Psoas muscle (tissue), 7 donors: ENCODE measurements at regions not wholly inside any gene's neighbourhood (a gene's known extent, or its start where the extent isn't known, plus 50 kb on each side); places are given as distances from the start of the nearest gene placed in this dataset.

Experiments
- ATAC-seq, 4 donors: fragments of 200-7000 bp; cut with Tn5 transposase; one replicate each; pipeline ENCODE4 v1.9.1; 2020; ENCODE audit warnings: moderate library complexity in 3 of 4, mild to moderate bottlenecking in 2 of 4
- DNase-seq, 2 donors: peaks; one replicate each; pipeline ENCODE4 v3.0.0-alpha.2; 2020
- H3K27ac ChIP-seq: fragments of 200-600 bp; one replicate; pipeline ENCODE4 v1.8.0; 2022
- H3K27me3 ChIP-seq, 3 donors: fragments of 200-600 bp in 1 of 3; one replicate each; pipeline versions ENCODE4 v1.6.1 to v1.8.0; 2013 to 2022; ENCODE audit warnings: low read length in 2 of 3, mild to moderate bottlenecking in 2 of 3, moderate library complexity in 1 of 3; ENCODE audit not compliant: insufficient read depth in 3 of 3
- H3K36me3 ChIP-seq, 2 donors: fragments of 200-600 bp in 1 of 2; one replicate each; pipeline versions ENCODE4 v1.6.1 to v1.8.0; 2013 to 2022; ENCODE audit warnings: low read depth in 1 of 2, mild to moderate bottlenecking in 1 of 2, moderate library complexity in 1 of 2; ENCODE audit not compliant: insufficient read depth in 1 of 2
- H3K4me1 ChIP-seq: fragments of 200-600 bp; one replicate; pipeline ENCODE4 v1.8.0; 2022
- H3K4me3 ChIP-seq: fragments of 200-600 bp; one replicate; pipeline ENCODE4 v1.8.0; 2022; ENCODE audit warnings: mild to moderate bottlenecking
- H3K9me3 ChIP-seq: fragments of 200-600 bp; one replicate; pipeline ENCODE4 v1.8.0; 2022
- CTCF ChIP-seq: fragments of 200-600 bp; IDR thresholded peaks from one replicate; pipeline ENCODE4 v1.8.0; 2022; ENCODE audit warnings: antibody characterized with exemption
- WGBS, 3 donors: extraction: QIAGEN DNeasy Blood & Tissue Kit; methylation state at CpG; one replicate each; pipeline versions ENCODE4 v1.1.6 to v1.1.7; 2013; 5-methylcytosine and 5-hydroxymethylcytosine counted together
- intact Hi-C, 2 donors: fragments of 100-400 bp; cut with DNase I; formaldehyde crosslinking; loops; one replicate each; pipeline versions ENCODE4 v1.11.0 to v1.14.2; 2022
- donor health status: healthy with polysubstance abuse.
- donor health status: DM: no; HTN: no; CAD: no; lungs with moderate emphysema.
- donor health status: Bipolar disorder and iron deficiency.
- donor health status: healthy.
- donor health status: DM: yes; HTN: yes; CAD: no.
- donor health status: DM: no; HTN: no; CAD: no.
- donor health status: DM: yes; HTN: yes; CAD: no.

GRCh38 chr1:106225403-106225802 lies 831.1 kb upstream of the PRMT6 start:
- Histone ChIP-seq H3K27ac (no peak overlapping the region), H3K27me3 (no peaks in the 10 kb centered on the region), H3K4me1 (no peaks in the 10 kb centered on the region), H3K9me3 (no peaks in the 10 kb centered on the region), H3K36me3 (no peaks in the 10 kb centered on the region), H3K4me3 (no peak overlapping the region)
- DNase-seq (no peak), ATAC-seq (no peak)
- 47 to 57% (median 52%) methylated on average over 3 of the region's 3 CpGs for WGBS, 3 donors
- no peak for TF ChIP-seq CTCF
- intact Hi-C loops: no loop called here

GRCh38 chr1:106226550-106226949 lies 829.9 kb upstream of the PRMT6 start:
- no peaks in the 10 kb centered on the region for H3K9me3 ChIP-seq
- H3K27me3 ChIP-seq: no peaks in the 10 kb centered on the region
- no peak for TF ChIP-seq CTCF
- H3K27ac ChIP-seq: no peak overlapping the region
- no peaks in the 10 kb centered on the region for H3K4me1 ChIP-seq
- no peak overlapping the region for H3K4me3 ChIP-seq
- intact Hi-C loops: no loop called here
- WGBS, 3 donors: 41 to 62% (median 54%) methylated on average over 1 of the region's 1 CpG
- DNase-seq (no peak), ATAC-seq (no peak)
- no peaks in the 10 kb centered on the region for H3K36me3 ChIP-seq

- Histone ChIP-seq H3K4me3 (no peak overlapping the region), H3K9me3 (no peaks in the 10 kb centered on the region), H3K27ac (no peak overlapping the region), H3K36me3 (no peaks in the 10 kb centered on the region), H3K4me1 (no peaks in the 10 kb centered on the region), H3K27me3 (no peaks in the 10 kb centered on the region)
- intact Hi-C loops: no loop called here
- ATAC-seq (no peak), DNase-seq (no peak)
- 77 to 91% (median 84%) methylated on average over 1 of the region's 1 CpG for WGBS, 3 donors
- no peak for TF ChIP-seq CTCF
These were observed 824.3 kb upstream of the PRMT6 start for GRCh38 chr1:106232128-106232527.

- no peaks in the 10 kb centered on the region for H3K27me3 ChIP-seq
- H3K36me3 ChIP-seq: no peaks in the 10 kb centered on the region
- intact Hi-C loops: no loop called here
- TF ChIP-seq CTCF: no peak
- H3K9me3 ChIP-seq: no peaks in the 10 kb centered on the region
- no peak overlapping the region for H3K27ac ChIP-seq
- 80 to 82% (median 81%) methylated on average over 2 of the region's 2 CpGs for WGBS, 3 donors
- ATAC-seq (no peak), DNase-seq (no peak)
- no peak overlapping the region for H3K4me3 ChIP-seq
- H3K4me1 ChIP-seq: no peaks in the 10 kb centered on the region
These were observed 823.0 kb upstream of the PRMT6 start for GRCh38 chr1:106233511-106233910.

GRCh38 chr1:106249365-106249764 lies 807.1 kb upstream of the PRMT6 start:
- TF ChIP-seq CTCF: no peak
- no peak overlapping the region for H3K27ac ChIP-seq
- H3K36me3 ChIP-seq: no peaks in the 10 kb centered on the region
- H3K9me3 ChIP-seq: no peaks in the 10 kb centered on the region
- ATAC-seq: no peak
- H3K4me3 ChIP-seq: no peak overlapping the region
- intact Hi-C loops: no loop called here
- DNase-seq: no peak
- H3K4me1 ChIP-seq: no peaks in the 10 kb centered on the region
- H3K27me3 ChIP-seq: no peaks in the 10 kb centered on the region
